GM19240 (cell line): ENCODE measurements at regions not wholly inside any gene's neighbourhood (a gene's known extent, or its start where the extent isn't known, plus 50 kb on each side); places are given as distances from the start of the nearest gene placed in this dataset.
"Not testable (repeated sequence)": the region's sequence is repeated elsewhere in the genome, so short reads cannot be mapped to it uniquely, and the experiment has no call there.

ENCODE experiments used
- DNase-seq: peaks from one replicate; pipeline ENCODE4 v3.0.0; 2011; ENCODE audit warnings: low spot score; ENCODE audit not compliant: insufficient read length

DNA sequence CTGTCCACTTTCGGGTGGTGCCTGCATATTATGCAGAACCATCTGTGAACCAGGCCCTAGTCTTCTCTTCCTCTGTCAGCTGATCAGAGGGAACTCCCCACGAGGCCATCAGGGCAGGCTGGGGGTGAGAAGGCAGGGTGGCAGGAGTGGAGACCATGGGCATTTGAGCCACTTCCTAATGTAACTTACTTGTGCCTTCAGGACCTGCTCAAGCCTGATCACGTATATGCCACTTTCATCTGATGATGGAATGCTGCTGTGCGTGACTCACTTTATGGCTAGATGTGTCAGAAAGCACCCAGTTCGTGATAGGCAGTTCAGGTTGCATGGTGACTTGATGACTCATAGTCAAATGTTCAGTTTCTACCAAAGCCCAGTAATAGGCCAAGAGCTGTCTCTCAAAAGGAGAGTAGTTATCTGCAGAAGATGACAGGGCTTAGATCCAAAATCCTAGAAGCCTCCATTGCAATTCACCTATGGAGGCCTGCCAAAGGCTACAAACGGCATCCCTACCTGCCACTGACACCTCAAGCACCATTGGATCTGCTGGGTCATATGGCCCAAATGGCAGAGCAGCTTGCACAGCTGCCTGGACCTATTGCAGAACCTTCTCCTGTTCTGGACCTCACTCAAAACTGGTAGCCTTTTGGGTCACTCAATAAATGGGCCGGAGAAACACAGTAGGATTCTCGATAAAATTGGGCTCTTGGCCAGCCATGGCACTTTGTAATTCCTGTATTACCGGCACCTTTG is 197.7 kb upstream of the PROK2 start:
- not testable (repeated sequence) for DNase-seq

DNA sequence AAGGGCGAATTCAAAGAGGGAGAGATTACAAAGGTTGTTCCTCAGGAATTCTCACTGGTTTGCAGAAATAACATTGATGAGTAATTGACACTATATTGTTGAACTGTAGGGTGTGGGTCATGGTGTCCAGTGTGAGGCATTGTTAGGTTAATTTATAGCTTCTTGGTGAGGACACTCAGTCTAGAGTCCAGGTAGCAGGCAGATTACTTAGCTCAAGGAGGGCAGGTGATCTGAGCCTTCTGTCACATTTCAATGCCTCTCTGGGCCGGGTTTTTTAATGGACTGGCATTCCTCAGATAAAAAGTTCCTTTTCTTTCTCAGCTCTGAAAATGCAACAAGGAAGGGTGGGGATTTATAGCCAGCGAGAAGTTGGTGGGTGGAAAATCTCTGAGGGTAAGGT is 194.2 kb upstream of the PROK2 start:
- DNase-seq: no peak

DNA sequence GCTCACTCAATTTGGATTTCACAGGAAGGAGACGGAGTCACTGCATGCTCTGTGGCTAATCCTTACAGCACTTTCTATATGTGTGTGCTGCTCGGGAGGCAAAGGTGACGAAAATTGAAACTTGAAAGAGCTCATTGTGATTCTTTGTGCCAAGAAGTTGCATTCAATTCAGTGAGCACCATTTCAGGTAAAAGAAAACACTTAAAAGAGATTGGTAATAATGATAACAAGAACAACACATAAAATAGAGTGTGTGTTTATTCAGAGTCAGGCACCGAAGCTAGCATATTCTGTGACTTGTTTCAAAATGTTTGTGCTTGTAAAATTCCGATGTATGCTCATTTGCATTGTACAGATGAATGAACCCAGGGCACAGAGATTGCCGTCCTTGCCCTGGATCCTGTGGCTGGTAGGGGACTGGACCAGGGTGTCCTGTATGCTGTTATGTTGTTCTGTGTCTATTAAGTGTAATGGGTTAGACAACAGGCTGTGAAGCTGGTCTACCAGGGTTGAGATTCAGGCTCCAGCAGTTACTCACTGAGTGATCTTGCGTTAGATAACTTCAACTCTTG is 193.3 kb upstream of the PROK2 start:
- peak; percentile 48 for DNase-seq

DNA sequence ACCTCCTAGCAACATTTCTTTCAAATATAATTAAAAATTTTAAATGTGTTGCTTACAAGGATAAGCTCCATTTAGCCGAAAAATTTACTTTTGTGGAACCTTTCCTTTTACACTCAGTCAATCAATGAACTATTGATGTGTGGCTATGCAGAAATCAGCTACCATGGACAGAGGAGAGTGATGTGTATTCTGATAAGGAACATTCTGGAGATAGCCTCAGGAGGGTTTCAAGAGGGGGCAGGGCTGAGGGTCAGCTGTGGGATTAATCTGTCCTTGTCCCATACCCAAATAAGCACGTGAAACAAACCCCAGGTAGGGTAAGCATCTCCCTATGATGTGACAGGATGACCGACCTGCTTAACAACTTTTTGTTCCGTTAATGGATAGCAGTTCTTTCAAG is 192.6 kb upstream of the PROK2 start:
- DNase-seq: no peak

DNA sequence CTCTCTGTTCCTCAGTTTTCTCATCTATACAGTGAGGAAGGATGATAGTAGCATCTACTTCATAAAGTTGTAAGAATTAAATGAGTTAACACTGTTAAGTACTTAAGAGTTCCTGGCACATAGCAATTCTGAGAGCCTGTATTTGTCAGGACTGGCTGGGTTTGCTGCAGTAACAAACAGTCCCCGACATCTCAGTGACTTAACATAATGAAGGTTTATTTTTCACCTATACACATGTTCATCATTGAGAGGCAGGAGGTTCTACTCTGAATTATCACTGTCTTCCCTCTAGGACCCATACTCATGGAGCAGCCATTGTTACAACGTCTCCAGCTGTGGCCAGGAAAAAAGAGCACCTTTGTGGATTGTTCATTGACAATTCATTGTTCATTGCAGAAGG is 190.6 kb upstream of the PROK2 start:
- no peak for DNase-seq

DNA sequence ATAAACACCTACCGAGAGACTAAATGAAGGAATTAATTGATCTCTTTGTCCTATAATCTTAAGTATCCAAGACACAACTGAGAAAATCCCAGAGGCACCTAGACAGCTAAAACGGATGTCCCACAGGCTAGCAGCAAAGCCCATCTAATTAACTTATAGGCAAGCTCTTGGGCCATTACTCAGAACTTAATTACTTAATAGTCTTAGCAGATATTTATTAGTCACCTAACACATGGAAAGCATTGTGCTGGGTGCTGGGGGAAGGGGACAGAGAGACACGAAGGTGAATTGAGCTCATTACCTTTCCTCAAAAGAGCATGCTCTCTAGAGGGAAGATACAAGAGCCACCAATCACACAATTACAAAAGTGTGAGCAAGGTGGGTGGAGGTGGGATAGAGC is 189.8 kb upstream of the PROK2 start:
- no peak for DNase-seq

DNA sequence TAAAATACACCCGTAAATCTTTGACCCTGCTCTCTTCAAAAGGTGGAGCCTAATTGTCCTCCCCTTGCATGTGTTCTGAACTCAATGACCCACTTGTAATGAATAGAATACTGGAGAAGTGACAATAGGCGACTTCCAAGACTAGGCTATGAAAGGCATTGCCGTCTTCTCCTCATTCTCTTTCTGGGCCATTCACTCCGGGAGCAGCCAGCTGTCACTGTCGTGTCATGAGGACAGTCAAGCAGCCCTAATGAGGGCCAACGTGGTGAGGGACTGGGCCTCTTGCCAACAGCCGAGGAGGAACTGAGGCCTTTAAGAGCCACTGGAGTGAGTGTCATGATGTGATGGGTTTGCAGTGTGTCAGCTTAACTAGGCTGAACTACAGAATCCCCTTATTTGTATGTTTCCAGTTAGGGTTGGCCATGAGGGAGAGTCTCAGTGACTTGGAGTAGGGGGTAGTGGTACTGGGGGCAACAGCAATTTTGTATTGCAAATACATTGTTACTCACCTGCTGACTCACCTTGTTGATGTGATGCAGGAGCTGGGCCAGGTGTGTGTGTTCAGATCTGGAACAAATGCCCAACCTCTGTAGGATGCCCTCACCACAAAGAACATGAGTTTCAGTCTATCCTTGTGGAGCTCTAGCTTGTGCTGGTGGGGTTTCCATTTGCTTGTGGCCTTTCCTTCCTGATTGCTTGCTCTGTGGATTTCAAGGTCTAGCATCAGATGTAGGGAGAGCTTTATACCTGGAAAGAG is 188.5 kb upstream of the PROK2 start:
- DNase-seq: no peak

DNA sequence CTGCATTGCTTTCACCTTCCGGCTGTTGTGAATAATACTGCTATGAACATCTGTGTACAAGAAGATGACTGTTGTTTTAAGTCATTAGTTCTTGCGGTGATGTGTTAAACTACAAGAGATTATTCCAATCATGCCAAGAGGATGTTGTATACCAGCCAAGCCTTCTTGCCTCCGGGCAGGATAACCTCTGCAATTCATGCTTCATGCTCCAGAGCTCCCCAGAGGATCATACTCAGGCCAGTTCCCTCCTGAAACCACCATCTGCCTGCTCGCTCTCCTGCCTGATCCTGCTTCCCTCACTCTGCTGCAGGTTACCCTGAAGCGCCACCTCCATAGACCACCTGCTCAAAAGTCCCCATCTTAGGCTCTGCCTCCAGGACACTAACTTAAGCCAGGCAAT is 187.1 kb upstream of the PROK2 start:
- no peak for DNase-seq

DNA sequence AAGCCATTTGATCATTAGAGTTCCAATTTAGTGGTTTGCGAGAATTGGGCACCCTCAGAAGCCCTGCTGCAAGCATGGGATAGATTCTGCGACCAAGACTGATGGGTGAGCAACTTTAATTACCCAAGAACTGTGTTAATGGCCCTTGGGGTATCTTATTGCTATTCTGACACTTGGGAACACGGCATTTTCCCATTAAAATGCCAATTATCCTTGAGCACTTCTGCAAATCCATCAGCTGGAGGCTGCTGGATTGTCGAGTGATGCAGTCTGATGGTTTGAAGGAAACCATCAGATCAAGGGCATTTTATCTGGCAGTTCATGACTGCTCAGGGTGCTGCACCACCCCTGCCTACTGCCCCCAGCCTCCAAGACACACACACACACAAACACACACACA is 183.6 kb upstream of the PROK2 start:
- no peak for DNase-seq

DNA sequence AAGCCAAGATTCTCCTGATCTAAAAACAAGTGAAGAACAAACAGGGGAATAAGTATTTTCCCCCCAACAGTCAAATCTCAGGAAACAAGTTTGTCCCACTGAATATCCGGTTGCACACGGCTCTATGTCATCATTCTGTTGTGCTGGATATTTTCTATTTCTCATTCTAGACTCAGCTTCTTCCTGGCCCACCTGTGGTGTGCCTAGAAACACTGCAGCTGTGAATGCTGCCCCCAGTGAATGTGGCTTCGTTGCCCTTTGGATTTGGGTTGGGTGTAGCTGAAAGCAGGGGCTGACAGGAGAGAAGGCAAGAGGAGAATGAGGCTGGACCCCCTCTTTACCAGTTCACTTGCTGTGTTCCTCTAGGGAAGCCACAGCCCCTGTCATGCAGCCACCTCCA is 181.2 kb upstream of the PROK2 start:
- no peak for DNase-seq

DNA sequence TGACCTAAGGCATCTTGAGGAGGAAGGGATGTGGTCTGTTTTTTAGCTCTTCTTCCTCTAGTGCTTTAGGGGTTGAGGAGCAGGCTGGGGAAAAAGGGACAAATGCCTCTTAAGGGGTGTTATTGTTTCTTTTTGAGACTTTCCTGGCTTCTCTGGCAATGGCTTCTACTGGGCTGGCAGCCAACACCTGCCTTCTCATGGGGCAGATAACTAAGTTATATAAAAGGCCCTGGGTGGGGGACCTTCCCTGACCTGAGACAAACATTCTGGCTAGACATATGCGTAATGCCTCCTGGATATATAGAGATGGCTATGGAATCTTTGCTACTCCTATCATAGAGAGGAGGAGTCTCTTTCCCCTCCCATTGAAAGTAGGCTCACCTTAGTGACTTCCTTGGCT is 179.2 kb upstream of the PROK2 start:
- no peak for DNase-seq

DNA sequence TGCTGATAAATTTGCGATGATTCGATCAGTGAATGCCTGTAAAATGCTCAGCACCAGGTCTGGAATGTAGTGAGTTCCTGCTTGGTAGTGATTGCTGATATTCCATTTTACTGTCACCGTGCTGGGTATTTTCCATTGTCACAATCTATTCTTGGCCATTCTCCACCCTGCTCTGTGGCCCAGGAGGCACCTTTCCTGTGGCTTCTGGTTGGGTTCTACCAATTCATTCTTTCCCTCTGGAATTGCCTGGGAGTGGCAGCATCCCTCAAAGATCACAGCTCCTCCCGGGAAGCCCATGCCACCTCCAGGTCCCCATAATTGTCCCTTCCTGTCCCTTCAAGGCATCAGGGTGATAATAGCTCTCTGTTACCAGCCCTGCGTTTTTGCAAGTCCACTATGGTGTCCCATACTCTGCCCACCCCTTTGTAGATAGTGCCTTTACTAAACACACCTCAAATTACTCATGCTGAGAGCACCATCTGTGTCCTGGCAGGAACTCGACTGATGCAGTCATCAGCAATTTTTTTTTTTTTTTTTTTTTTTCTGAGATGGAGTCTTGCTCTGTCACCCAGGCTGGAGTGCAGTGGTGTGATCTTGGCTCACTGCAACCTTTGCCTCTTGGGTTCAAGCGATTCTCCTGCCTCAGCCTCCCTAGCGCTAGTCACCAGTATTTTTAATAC is 177.8 kb upstream of the PROK2 start:
- no peak for DNase-seq

DNA sequence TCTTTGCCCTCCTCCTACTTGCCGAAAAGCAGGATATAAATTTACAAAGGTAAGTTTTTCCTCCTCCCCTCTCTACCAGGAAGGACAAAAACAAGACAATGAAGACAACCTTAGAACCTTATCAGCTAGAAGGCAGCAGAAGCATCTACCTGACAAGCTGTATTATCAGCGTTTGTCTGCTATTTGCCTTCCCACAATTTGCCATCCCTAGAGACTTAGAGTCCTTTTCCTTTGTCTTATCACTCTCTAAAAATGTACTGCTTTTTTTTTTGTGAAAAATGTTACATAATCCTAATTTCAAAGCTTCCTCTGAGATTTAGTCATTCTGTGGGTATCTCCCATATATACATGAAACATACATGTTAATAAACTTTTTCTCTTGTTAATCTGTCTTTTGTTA is 176.9 kb upstream of the PROK2 start:
- no peak for DNase-seq

DNA sequence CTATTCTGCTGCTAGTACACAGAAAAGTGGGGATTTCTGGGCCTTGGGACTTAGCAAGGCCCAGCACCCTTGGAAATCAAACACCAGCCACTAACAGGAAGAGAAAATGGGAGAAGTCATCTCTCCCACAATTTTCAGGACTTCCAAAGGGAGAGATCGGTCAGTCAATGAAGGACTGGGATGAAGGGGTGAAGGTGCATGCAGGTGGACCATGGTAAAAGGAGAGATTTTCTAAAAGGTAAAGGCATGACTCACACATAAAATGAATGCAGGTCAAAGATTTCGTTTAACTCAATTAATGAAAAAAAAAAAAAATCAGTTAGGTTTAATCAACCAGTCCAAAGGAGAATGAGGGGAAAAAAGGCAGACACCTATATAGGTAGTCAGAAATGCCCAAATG is 176.4 kb upstream of the PROK2 start:
- no peak for DNase-seq

DNA sequence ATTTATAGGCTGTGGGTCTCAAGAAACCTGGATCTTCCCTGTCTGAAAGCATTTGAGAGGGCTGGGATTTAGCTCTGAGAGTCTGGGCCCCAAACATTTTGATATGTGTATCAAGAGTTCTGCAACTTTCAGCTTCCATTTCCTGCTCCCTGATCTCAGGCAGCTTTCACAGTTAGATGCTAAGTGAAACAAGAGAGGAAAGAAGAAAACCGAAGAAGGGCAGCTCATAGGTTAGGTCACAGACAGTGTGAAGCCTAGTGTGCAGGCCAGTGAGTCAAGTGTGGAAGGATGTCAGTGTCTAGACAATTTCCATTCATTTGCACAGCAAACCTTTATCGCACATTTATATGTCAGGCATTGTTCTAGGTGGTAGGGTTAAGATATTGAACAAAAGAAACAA is 173.6 kb upstream of the PROK2 start:
- no peak for DNase-seq

DNA sequence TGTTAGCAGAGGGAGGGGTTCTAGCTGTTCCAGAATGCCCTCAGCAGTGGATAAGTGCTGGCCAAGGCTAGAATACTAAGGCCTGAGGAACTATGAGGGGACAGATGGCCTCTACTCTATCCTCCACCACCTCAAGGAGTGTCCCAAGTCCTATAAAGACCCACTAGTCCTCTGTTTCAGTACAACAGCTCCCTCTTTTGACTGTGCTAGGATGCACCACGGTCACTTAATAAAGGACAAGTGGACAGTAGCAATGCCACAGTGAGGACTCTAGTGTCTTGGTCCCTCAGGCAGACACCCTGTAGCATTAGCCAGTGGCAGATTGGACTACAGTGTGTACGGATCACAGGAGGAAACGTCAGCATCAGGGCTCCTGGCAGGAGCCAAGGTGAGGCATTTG is 171.8 kb upstream of the PROK2 start:
- no peak for DNase-seq

DNA sequence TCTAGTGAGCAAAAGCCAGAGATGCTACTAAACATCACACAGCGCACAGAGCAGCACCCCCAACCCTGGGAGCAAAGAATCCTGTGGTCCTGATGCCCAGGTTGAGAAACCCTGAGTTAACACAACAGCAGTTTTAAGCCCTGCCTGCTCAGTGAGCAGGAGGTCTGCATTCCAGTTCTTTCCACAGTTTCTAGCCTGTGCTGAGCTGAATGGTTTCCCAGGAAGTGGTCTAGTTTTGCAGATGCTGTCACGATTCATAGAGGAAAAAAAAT is 171.1 kb upstream of the PROK2 start:
- DNase-seq: no peak

DNA sequence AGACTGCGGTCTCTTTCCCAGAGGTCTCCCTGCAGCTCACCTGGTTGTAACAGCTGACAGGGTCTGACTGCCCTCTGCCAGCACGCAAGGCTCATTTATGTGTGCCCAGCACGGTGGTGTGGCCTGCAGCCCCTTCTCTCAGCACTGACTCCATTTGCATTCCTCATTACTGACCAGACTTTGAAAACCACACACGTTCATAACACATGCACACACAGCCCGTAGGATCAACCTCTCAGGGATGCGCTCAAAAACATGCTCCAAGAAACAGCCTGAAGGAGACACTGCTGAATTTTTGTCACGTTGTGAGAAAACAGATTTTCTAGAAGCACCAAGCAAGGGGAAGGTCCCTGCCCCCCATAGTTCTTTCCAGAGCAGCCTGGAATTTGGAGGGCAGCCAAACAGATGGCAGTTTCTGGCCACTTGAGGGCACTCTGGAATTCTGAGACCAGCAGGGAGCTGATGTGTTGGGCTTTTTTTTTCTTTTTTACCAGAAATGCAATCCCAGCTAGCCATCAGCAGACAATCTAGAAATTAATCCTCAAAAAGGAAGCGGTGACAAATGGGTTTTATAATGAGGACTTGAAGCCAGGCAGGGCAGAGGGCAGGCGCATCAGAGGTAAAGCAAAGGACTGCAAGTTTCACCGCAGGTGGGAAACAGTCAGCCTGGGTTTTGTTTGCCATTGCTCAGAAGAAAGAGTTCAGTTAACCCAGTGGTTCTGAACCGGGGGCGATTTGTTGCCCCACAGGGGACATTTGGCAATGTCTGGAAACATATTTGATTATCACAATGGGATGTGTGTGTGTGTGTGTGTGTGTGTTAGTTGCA is 170.5 kb upstream of the PROK2 start:
- DNase-seq: no peak

DNA sequence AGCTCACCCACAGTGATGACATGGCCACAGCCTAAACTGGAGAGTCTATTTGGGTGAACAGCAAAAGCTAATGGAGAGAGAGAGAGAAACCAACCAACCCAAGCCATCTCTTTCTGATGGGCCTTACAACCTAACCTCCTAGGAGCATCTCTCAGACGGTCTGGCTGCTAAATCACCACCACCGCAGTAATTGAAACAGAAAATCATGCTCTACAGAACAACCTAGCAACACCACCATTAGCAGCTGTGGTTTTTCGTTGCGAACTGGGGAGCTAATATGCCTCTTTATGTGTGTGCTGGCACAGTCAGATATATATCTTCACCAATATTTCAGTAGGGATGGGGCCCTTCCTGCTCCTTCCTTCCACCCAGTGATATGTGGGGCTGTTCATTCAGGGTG is 166.9 kb upstream of the PROK2 start:
- DNase-seq: no peak

DNA sequence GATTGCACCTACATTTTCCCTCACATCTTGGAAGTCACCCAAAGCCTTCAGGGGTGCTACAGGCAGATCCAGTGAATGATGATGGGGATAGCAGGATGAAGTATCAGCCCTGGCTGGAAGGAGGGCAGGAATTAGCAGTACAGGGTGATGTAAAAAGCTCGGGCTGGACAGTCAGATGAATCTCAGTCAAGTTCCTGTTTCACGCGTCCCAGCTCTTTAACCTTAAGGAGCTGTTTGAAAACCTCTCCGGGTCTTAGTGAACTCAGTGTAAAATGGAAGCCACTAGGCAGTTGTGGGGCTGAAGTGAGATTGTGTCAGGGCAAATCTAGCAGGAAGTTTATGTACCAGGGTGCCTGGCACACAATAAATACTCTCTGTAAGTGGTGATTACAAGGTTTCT is 166.4 kb upstream of the PROK2 start:
- no peak for DNase-seq

DNA sequence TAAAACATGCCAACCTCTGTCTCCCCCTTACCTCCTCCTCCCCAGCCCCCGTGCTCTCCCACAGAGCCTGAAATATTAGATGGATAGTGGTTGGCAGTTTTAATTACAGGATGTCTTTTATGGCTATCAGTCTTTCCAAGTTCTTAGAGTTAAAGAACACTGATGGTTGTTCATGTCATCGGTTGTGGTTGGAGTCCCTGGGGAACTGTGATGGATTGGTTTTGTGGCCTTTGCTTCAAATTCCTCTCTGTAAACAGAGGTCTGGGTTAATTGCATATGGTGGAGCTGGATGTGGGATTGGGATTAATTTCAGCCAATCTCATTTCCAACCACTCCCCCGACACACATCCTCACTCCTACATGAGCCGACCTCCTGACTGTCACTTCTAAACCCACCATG is 164.5 kb upstream of the PROK2 start:
- no peak for DNase-seq
